Spleen (tissue), 11 donors: ENCODE measurements at regions not wholly inside any gene's neighbourhood (a gene's known extent, or its start where the extent isn't known, plus 50 kb on each side); places are given as distances from the start of the nearest gene placed in this dataset.

Experiments
- DNase-seq: peaks from one replicate; pipeline ENCODE4 v3.0.0-alpha.2; 2020
- H3K27ac ChIP-seq, 8 donors: fragments of 200-600 bp; sonication (generic) in 7 of 8; 1 replicate in 4 of 8; 2 replicates in 4 of 8; pipeline versions ENCODE4 v1.5.0 to v1.8.0; 2016 to 2021; ENCODE audit warnings: inconsistent platforms in 4 of 8, mild to moderate bottlenecking in 4 of 8, moderate library complexity in 1 of 8
- H3K27me3 ChIP-seq, 7 donors: fragments of 200-600 bp; sonication (generic) in 6 of 7; replicated peaks in 1 of 7; 1 replicate in 4 of 7; 2 replicates in 3 of 7; pipeline versions ENCODE4 v1.5.0 to v1.8.0; 2016 to 2021; ENCODE audit warnings: inconsistent platforms in 3 of 7, mild to moderate bottlenecking in 1 of 7
- H3K36me3 ChIP-seq, 6 donors: fragments of 200-600 bp; sonication (generic) in 5 of 6; 1 replicate in 4 of 6; 2 replicates in 2 of 6; pipeline versions ENCODE4 v1.5.0 to v1.8.0; 2016 to 2021; ENCODE audit warnings: inconsistent platforms in 2 of 6
- H3K4me1 ChIP-seq, 6 donors: fragments of 200-600 bp; sonication (generic) in 5 of 6; 1 replicate in 3 of 6; 2 replicates in 3 of 6; pipeline versions ENCODE4 v1.5.0 to v1.8.0; 2016 to 2021; ENCODE audit warnings: inconsistent platforms in 3 of 6
- H3K4me3 ChIP-seq, 8 donors: fragments of 200-600 bp; sonication (generic) in 7 of 8; 1 replicate in 4 of 8; 2 replicates in 4 of 8; pipeline versions ENCODE4 v1.5.0 to v1.8.0; 2016 to 2021; ENCODE audit warnings: inconsistent platforms in 4 of 8, mild to moderate bottlenecking in 4 of 8, moderate library complexity in 2 of 8
- H3K9me3 ChIP-seq, 8 donors: fragments of 200-600 bp; sonication (generic) in 7 of 8; 1 replicate in 4 of 8; 2 replicates in 4 of 8; pipeline versions ENCODE4 v1.5.0 to v1.8.0; 2016 to 2021; ENCODE audit warnings: inconsistent platforms in 4 of 8
- POLR2A ChIP-seq, 3 donors: fragments of 450-650 bp; IDR thresholded peaks; one replicate each; pipeline ENCODE4 v1.5.1; 2017; ENCODE audit warnings: antibody characterized with exemption in 3 of 3, mild to moderate bottlenecking in 1 of 3
- POLR2AphosphoS5 ChIP-seq, 3 donors: sonication (generic); formaldehyde crosslinking; IDR thresholded peaks; one replicate each; pipeline ENCODE4 v1.5.1; 2017; ENCODE audit warnings: antibody characterized with exemption in 3 of 3
- WGBS, 5 donors: extraction: QIAGEN DNeasy Blood & Tissue Kit in 3 of 5; methylation state at CpG; one replicate each; pipeline versions ENCODE4 v1.1.5 to v1.1.7; 2013 to 2018; 5-methylcytosine and 5-hydroxymethylcytosine counted together
- intact Hi-C: fragments of 100-400 bp; cut with DNase I; formaldehyde crosslinking; loops from one replicate; pipeline ENCODE4 v1.15.0; 2023; ENCODE audit warnings: low total_unique reads
- TF ChIP-seq, protein P1 (sequence below), 11 experiments: fragments of 200-600 bp in 7 of 11; fragments of 450-650 bp in 4 of 11; sonication (generic) in 4 of 11; IDR thresholded peaks in 8 of 11; conservative IDR thresholded peaks in 3 of 11; 1 replicate in 7 of 11; 2 replicates in 4 of 11; pipeline versions ENCODE4 v1.4.0 to v1.8.0; 2016 to 2021; ENCODE audit warnings: antibody characterized with exemption in 11 of 11, inconsistent platforms in 4 of 11, mild to moderate bottlenecking in 1 of 11
- donor health status: healthy with polysubstance abuse.
- donor health status: DM: no; HTN: no; CAD: no; lungs with moderate emphysema.
- donor health status: DM: no; HTN: no; CAD: no.
- donor health status: Bipolar disorder and iron deficiency.
- donor health status: healthy.
- donor health status: DM: no; HTN: no; CAD: no.
- donor health status: DM: yes; HTN: yes; CAD: no.

DNA sequence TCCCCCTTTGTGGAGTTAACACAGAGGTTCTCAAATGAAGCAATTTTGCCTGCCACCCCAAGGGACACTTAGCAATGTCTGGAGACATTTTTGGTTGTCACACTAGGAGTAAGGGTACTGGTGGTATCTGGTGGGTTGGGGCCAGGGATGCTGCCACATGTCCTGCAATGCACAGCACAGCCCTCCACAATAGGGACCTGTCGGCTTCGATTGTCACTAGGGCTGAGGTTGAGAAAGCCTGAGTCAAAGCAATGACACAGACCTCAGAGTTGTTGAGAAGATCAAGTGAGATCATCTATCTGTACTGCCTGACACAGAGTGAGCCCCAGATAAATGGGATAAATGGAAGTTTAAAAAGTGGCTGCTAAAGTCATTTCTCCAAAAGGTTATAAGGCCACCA is 249.2 kb upstream of the KLF4 start:
- H3K4me1 ChIP-seq, result peaks cover 0 to 29% (median 10%) of the 10 kb centered on the region in 6 donors
- WGBS, 5 donors, result 87 to 100% (median 96%) methylated on average over 2 of the region's 2 CpGs
- intact Hi-C loops, result no loop called here
- H3K36me3 ChIP-seq, result no peaks in the 10 kb centered on the region
- H3K27me3 ChIP-seq, result no peaks in the 10 kb centered on the region
- H3K9me3 ChIP-seq, result no peaks in the 10 kb centered on the region
- H3K4me3 ChIP-seq, result no peak overlapping the region
- TF ChIP-seq POLR2A (IDR thresholded peaks at IDR 0.05), result no peak
- TF ChIP-seq, protein P1, sequence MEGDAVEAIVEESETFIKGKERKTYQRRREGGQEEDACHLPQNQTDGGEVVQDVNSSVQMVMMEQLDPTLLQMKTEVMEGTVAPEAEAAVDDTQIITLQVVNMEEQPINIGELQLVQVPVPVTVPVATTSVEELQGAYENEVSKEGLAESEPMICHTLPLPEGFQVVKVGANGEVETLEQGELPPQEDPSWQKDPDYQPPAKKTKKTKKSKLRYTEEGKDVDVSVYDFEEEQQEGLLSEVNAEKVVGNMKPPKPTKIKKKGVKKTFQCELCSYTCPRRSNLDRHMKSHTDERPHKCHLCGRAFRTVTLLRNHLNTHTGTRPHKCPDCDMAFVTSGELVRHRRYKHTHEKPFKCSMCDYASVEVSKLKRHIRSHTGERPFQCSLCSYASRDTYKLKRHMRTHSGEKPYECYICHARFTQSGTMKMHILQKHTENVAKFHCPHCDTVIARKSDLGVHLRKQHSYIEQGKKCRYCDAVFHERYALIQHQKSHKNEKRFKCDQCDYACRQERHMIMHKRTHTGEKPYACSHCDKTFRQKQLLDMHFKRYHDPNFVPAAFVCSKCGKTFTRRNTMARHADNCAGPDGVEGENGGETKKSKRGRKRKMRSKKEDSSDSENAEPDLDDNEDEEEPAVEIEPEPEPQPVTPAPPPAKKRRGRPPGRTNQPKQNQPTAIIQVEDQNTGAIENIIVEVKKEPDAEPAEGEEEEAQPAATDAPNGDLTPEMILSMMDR (IDR thresholded peaks at IDR 0.05 in 8 of 11, conservative IDR thresholded peaks at IDR 0.05 in 3 of 11), result no peak
- no peak for TF ChIP-seq POLR2AphosphoS5 (IDR thresholded peaks at IDR 0.05)
- peak overlapping the region in 6 of 8 donors; percentile 22 to 63 (median 48) for H3K27ac ChIP-seq
- no peak for DNase-seq

- H3K4me1 ChIP-seq, result peaks cover 0 to 35% (median 15%) of the 10 kb centered on the region in 6 donors
- no peaks in the 10 kb centered on the region for H3K9me3 ChIP-seq
- no peaks in the 10 kb centered on the region for H3K27me3 ChIP-seq
- DNase-seq, result no peak
- H3K36me3 ChIP-seq, result no peaks in the 10 kb centered on the region
- WGBS, 5 donors, result 64 to 82% (median 74%) methylated on average over 17 of the region's 17 CpGs
- peak overlapping the region in 7 of 8 donors; percentile 5 to 63 (median 47) for H3K27ac ChIP-seq
- TF ChIP-seq, protein P1 (IDR thresholded peaks at IDR 0.05 in 8 of 11, conservative IDR thresholded peaks at IDR 0.05 in 3 of 11), result no peak
- TF ChIP-seq POLR2AphosphoS5 (IDR thresholded peaks at IDR 0.05) (peak in 2 of 3 donors; percentile 27 to 57), POLR2A (IDR thresholded peaks at IDR 0.05) (no peak)
- no peak overlapping the region for H3K4me3 ChIP-seq
- intact Hi-C loops, result no loop called here
Measured at GRCh38 chr9:107737987-107738743, 248.6 kb upstream of the KLF4 start.

GRCh38 chr9:107737610-107737986 is 248.0 kb upstream of the KLF4 start:
- Histone ChIP-seq H3K4me3 (no peak overlapping the region), H3K36me3 (no peaks in the 10 kb centered on the region), H3K9me3 (no peaks in the 10 kb centered on the region), H3K27ac (peak overlapping the region in 4 of 8 donors; percentile 22 to 63 (median 50)), H3K27me3 (no peaks in the 10 kb centered on the region), H3K4me1 (peaks cover 2 to 41% (median 15%) of the 10 kb centered on the region in 6 donors)
- WGBS, 5 donors, result 75 to 94% (median 84%) methylated on average over 5 of the region's 5 CpGs
- intact Hi-C loops, result no loop called here
- TF ChIP-seq POLR2A (IDR thresholded peaks at IDR 0.05) (no peak), POLR2AphosphoS5 (IDR thresholded peaks at IDR 0.05) (no peak)
- TF ChIP-seq, protein P1 (IDR thresholded peaks at IDR 0.05 in 8 of 11, conservative IDR thresholded peaks at IDR 0.05 in 3 of 11), result no peak
- DNase-seq, result no peak

GRCh38 chr9:107735821-107736220 is 246.3 kb upstream of the KLF4 start:
- Histone ChIP-seq H3K9me3 (no peaks in the 10 kb centered on the region), H3K4me1 (peaks cover 6 to 47% (median 15%) of the 10 kb centered on the region in 6 donors), H3K27me3 (no peaks in the 10 kb centered on the region), H3K4me3 (no peak overlapping the region), H3K36me3 (no peaks in the 10 kb centered on the region), H3K27ac (no peak overlapping the region)
- DNase-seq, result no peak
- intact Hi-C loops, result no loop called here
- TF ChIP-seq, protein P1 (IDR thresholded peaks at IDR 0.05 in 8 of 11, conservative IDR thresholded peaks at IDR 0.05 in 3 of 11), result no peak
- TF ChIP-seq POLR2AphosphoS5 (IDR thresholded peaks at IDR 0.05) (no peak), POLR2A (IDR thresholded peaks at IDR 0.05) (no peak)
- WGBS, 5 donors, result 93 to 100% (median 94%) methylated on average over 1 of the region's 1 CpG
